Ishikawa (cell line): ENCODE measurements at regions not wholly inside any gene's neighbourhood (a gene's known extent, or its start where the extent isn't known, plus 50 kb on each side); places are given as distances from the start of the nearest gene placed in this dataset.

Source experiments
- CEBPB ChIP-seq: IDR thresholded peaks from 2 replicates; pipeline ENCODE4 v1.6.1; 2012
- CREB1 ChIP-seq: IDR thresholded peaks from 2 replicates; pipeline ENCODE4 v1.6.1; 2012; ENCODE audit warnings: low read depth
- EGR1 ChIP-seq: IDR thresholded peaks from 2 replicates; pipeline ENCODE4 v1.6.1; 2012
- EP300 ChIP-seq: IDR thresholded peaks from 2 replicates; pipeline ENCODE4 v1.6.1; 2012; ENCODE audit warnings: borderline replicate concordance
- FOXM1 ChIP-seq: IDR thresholded peaks from 2 replicates; pipeline ENCODE4 v1.6.1; 2012; ENCODE audit warnings: low read depth, borderline replicate concordance
- NFIC ChIP-seq: IDR thresholded peaks from 2 replicates; pipeline ENCODE4 v1.6.1; 2012
- RAD21 ChIP-seq: IDR thresholded peaks from 2 replicates; pipeline ENCODE4 v1.6.1; 2012; ENCODE audit warnings: low read depth
- TAF1 ChIP-seq: IDR thresholded peaks from 2 replicates; pipeline ENCODE4 v1.6.1; 2012; ENCODE audit warnings: low read depth, mild to moderate bottlenecking
- TEAD4 ChIP-seq: IDR thresholded peaks from 2 replicates; pipeline ENCODE4 v1.6.1; 2012
- ZBTB7A ChIP-seq: IDR thresholded peaks from 2 replicates; pipeline ENCODE4 v1.6.1; 2012; ENCODE audit warnings: low read depth
- TF ChIP-seq, protein P1 (sequence below): IDR thresholded peaks from 2 replicates; pipeline ENCODE4 v1.6.1; 2012
- TF ChIP-seq, protein P2 (sequence below): IDR thresholded peaks from 2 replicates; pipeline ENCODE4 v1.6.1; 2012; ENCODE audit warnings: low read depth, mild to moderate bottlenecking

DNA sequence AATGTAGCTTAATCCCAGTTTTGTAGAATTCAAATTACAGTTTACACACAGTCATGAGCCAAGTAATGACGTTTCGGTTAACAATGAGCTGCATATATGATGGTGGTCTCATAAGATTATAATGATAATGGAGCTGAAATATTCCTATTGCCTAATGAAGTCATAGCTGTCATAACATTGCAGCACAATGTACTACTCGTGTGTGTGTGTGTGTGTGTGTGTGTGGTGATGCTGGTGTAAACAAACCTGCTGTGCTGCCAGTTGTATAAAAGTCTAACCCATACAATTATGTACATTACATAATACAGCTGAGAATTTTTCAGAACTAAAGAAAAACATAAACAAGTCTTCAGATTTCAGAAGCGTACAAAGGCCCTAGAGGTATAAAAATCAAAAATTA lies 66.7 kb upstream of the ARID1B start:
- TF ChIP-seq, protein P1, sequence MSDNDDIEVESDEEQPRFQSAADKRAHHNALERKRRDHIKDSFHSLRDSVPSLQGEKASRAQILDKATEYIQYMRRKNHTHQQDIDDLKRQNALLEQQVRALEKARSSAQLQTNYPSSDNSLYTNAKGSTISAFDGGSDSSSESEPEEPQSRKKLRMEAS = no peak
- TF ChIP-seq EP300 = no peak
- TF ChIP-seq, protein P2, sequence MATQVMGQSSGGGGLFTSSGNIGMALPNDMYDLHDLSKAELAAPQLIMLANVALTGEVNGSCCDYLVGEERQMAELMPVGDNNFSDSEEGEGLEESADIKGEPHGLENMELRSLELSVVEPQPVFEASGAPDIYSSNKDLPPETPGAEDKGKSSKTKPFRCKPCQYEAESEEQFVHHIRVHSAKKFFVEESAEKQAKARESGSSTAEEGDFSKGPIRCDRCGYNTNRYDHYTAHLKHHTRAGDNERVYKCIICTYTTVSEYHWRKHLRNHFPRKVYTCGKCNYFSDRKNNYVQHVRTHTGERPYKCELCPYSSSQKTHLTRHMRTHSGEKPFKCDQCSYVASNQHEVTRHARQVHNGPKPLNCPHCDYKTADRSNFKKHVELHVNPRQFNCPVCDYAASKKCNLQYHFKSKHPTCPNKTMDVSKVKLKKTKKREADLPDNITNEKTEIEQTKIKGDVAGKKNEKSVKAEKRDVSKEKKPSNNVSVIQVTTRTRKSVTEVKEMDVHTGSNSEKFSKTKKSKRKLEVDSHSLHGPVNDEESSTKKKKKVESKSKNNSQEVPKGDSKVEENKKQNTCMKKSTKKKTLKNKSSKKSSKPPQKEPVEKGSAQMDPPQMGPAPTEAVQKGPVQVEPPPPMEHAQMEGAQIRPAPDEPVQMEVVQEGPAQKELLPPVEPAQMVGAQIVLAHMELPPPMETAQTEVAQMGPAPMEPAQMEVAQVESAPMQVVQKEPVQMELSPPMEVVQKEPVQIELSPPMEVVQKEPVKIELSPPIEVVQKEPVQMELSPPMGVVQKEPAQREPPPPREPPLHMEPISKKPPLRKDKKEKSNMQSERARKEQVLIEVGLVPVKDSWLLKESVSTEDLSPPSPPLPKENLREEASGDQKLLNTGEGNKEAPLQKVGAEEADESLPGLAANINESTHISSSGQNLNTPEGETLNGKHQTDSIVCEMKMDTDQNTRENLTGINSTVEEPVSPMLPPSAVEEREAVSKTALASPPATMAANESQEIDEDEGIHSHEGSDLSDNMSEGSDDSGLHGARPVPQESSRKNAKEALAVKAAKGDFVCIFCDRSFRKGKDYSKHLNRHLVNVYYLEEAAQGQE = no peak
- no peak for TF ChIP-seq NFIC
- TF ChIP-seq TEAD4 = no peak
- no peak for TF ChIP-seq EGR1
- TF ChIP-seq FOXM1 = no peak
- no peak for TF ChIP-seq CREB1
- no peak for TF ChIP-seq TAF1
- no peak for TF ChIP-seq RAD21
- no peak for TF ChIP-seq ZBTB7A
- TF ChIP-seq CEBPB = no peak
